Pancreas (tissue), 10 donors: ENCODE measurements at regions not wholly inside any gene's neighbourhood (a gene's known extent, or its start where the extent isn't known, plus 50 kb on each side); places are given as distances from the start of the nearest gene placed in this dataset.
"Not testable (repeated sequence)": the region's sequence is repeated elsewhere in the genome, so short reads cannot be mapped to it uniquely, and the experiment has no call there.

Source experiments
- ATAC-seq, 4 donors: fragments of 200-7000 bp; cut with Tn5 transposase; one replicate each; pipeline versions ENCODE4 v1.8.0 to v1.9.1; 2020; ENCODE audit warnings: mild to moderate bottlenecking in 4 of 4, moderate library complexity in 4 of 4
- DNase-seq, 6 donors: peaks; one replicate each; pipeline ENCODE4 v3.0.0-alpha.2; 2020
- FAIRE-seq: peaks from 2 replicates; lab custom pipeline; 2012; peaks lifted over from hg19 to GRCh38; lab: Jason Lieb, UNC
- H3K27ac ChIP-seq, 4 donors: fragments of 200-600 bp; sonication (generic); 1 replicate in 3 of 4; 2 replicates in 1 of 4; pipeline versions ENCODE4 v1.5.0 to v1.8.0; 2020
- H3K27me3 ChIP-seq, 4 donors: fragments of 200-600 bp; one replicate each; pipeline ENCODE4 v1.8.0; 2021
- H3K36me3 ChIP-seq, 3 donors: fragments of 200-600 bp; sonication (generic) in 1 of 3; one replicate each; pipeline versions ENCODE4 v1.5.0 to v1.8.0; 2020 to 2021
- H3K4me1 ChIP-seq, 3 donors: fragments of 200-600 bp; one replicate each; pipeline ENCODE4 v1.8.0; 2021
- H3K4me3 ChIP-seq, 4 donors: fragments of 200-600 bp; sonication (generic) in 2 of 4; one replicate each; pipeline versions ENCODE4 v1.5.0 to v1.8.0; 2020 to 2021
- H3K9me3 ChIP-seq, 4 donors: fragments of 200-600 bp; one replicate each; pipeline ENCODE4 v1.8.0; 2021
- WGBS, 2 donors: extraction: QIAGEN DNeasy Blood & Tissue Kit; methylation state at CpG; one replicate each; pipeline ENCODE4 v1.1.7; 2013; 5-methylcytosine and 5-hydroxymethylcytosine counted together
- intact Hi-C, 3 donors: fragments of 100-400 bp; cut with DNase I; formaldehyde crosslinking; loops; one replicate each; pipeline versions ENCODE4 v1.11.1 to v1.14.2; 2022
- TF ChIP-seq, protein P1 (sequence below), 4 donors: fragments of 200-600 bp; sonication (generic) in 3 of 4; IDR thresholded peaks; one replicate each; pipeline versions ENCODE4 v1.5.0 to v1.8.0; 2021; ENCODE audit warnings: antibody characterized with exemption in 4 of 4
- donor health status: healthy with polysubstance abuse.
- donor health status: DM: no; HTN: no; CAD: no; lungs with moderate emphysema.
- donor health status: DM: no; HTN: no; CAD: no.
- donor health status: control.
- donor health status: control.
- donor health status: Bipolar disorder and iron deficiency.
- donor health status: DM: yes; HTN: yes; CAD: no.
- donor health status: DM: no; HTN: no; CAD: no.
- donor health status: DM: no; HTN: no; CAD: no.
- donor health status: DM: yes; HTN: yes; CAD: no.

DNA sequence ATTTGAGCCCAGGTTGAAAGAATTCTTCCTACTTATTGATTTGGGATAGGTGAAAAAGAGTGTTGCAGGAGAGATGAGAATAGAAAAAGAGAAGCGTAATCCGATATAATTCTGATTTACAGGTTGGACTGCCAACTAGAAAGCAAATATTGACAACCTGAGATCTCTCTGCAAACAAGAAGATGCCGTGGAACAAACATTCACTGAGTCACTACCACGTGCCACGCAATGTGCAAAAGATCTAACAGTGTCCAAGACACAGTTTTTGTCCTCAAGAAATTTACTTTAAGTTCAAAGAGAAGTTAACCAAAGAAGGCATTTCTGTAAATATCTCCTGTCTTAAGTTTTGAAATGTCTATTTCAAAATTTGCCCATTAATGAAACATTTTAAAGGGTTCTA is 578.0 kb upstream of the ARID1B start:
- H3K9me3 ChIP-seq, result no peaks in the 10 kb centered on the region
- no peaks in the 10 kb centered on the region for H3K4me1 ChIP-seq
- no peak for DNase-seq
- intact Hi-C loops, result no loop called here
- TF ChIP-seq, protein P1, sequence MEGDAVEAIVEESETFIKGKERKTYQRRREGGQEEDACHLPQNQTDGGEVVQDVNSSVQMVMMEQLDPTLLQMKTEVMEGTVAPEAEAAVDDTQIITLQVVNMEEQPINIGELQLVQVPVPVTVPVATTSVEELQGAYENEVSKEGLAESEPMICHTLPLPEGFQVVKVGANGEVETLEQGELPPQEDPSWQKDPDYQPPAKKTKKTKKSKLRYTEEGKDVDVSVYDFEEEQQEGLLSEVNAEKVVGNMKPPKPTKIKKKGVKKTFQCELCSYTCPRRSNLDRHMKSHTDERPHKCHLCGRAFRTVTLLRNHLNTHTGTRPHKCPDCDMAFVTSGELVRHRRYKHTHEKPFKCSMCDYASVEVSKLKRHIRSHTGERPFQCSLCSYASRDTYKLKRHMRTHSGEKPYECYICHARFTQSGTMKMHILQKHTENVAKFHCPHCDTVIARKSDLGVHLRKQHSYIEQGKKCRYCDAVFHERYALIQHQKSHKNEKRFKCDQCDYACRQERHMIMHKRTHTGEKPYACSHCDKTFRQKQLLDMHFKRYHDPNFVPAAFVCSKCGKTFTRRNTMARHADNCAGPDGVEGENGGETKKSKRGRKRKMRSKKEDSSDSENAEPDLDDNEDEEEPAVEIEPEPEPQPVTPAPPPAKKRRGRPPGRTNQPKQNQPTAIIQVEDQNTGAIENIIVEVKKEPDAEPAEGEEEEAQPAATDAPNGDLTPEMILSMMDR (IDR thresholded peaks at IDR 0.05), result no peak
- no peaks in the 10 kb centered on the region for H3K27me3 ChIP-seq
- no peaks in the 10 kb centered on the region for H3K36me3 ChIP-seq
- 53 to 71% methylated on average over 5 of the region's 5 CpGs for WGBS, 2 donors
- no peak for ATAC-seq
- H3K27ac ChIP-seq, result no peak overlapping the region
- H3K4me3 ChIP-seq, result no peak overlapping the region
- FAIRE-seq, result no peak

DNA sequence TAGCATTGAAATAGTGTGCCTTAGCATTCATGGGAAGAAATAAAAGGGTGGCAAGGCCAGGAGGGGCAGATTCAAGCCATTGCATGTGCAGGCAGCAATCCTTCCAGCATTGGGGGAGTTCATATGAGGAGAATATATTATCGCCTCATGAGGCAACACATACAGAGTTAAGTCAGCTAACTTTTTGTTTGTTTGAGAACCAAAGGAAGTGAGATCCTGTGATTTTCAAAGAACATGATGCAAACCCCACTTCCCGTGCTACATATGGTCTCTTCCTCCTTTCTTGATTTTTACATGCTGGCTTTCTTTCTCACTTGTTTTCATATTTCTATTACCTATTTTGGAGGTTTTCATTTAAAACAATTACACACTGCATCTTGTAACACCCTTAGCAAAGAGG is 579.7 kb upstream of the ARID1B start:
- WGBS, 2 donors, result 75 to 80% methylated on average over 2 of the region's 2 CpGs
- H3K27me3 ChIP-seq, result no peaks in the 10 kb centered on the region
- no peaks in the 10 kb centered on the region for H3K4me1 ChIP-seq
- TF ChIP-seq, protein P1 (IDR thresholded peaks at IDR 0.05), result no peak
- no peak for FAIRE-seq
- intact Hi-C loops, result no loop called here
- H3K36me3 ChIP-seq, result no peaks in the 10 kb centered on the region
- no peaks in the 10 kb centered on the region for H3K9me3 ChIP-seq
- no peak overlapping the region for H3K27ac ChIP-seq
- ATAC-seq, result peak in 2 of 4 donors; percentile 18 to 52
- H3K4me3 ChIP-seq, result no peak overlapping the region
- no peak for DNase-seq

DNA sequence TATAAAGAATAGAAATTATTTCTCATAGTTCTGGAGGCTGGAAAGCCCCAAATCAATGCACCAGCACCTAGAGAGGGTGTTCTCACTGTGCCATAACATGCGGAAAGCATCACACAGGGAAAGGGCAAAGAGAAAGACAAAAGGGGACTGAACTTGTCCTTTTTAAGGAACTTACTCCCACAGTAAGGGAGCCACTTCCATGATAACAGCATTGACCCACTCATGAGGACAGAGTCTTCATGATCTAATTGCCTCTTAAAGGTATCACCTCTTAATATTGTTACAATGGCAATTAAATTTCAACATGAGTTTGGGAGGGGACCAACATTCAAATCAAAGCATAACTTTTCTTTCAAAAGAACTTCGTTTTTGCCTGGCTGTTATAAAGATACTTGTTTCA is 582.2 kb upstream of the ARID1B start:
- Histone ChIP-seq H3K9me3 (no peaks in the 10 kb centered on the region), H3K4me1 (no peaks in the 10 kb centered on the region), H3K27me3 (no peaks in the 10 kb centered on the region), H3K36me3 (no peaks in the 10 kb centered on the region), H3K4me3 (no peak overlapping the region), H3K27ac (no peak overlapping the region)
- ATAC-seq (no peak), DNase-seq (no peak), FAIRE-seq (no peak)
- TF ChIP-seq, protein P1 (IDR thresholded peaks at IDR 0.05), result no peak
- intact Hi-C loops, result no loop called here
- 55 to 64% methylated on average over 2 of the region's 2 CpGs for WGBS, 2 donors

DNA sequence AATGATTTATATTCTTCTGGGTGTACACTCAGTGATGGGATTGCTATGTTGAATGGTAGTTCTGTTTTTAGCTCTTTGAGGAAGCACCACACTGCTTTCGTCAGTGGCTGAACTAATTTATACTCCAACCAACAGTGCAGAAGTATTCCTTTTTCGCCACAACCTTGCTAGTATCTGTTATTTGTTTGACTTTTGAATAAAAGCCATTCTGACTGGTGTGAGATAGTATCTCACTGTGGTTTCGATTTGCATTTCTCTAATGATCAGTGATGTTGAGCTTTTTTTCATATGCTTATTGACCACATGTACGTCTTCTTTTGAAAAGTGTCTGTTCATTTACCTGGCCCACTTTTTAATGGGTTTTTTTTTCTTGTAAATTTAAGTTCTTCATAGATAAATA is 583.8 kb upstream of the ARID1B start:
- no peak for ATAC-seq
- TF ChIP-seq, protein P1 (IDR thresholded peaks at IDR 0.05), result no peak
- H3K27ac ChIP-seq, result no peak overlapping the region
- intact Hi-C loops, result no loop called here
- no peaks in the 10 kb centered on the region for H3K36me3 ChIP-seq
- H3K4me3 ChIP-seq, result no peak overlapping the region
- H3K27me3 ChIP-seq, result no peaks in the 10 kb centered on the region
- WGBS, 2 donors, result 71 to 88% methylated on average over 4 of the region's 4 CpGs
- H3K9me3 ChIP-seq, result no peaks in the 10 kb centered on the region
- no peak for FAIRE-seq
- H3K4me1 ChIP-seq, result no peaks in the 10 kb centered on the region
- DNase-seq, result no peak

DNA sequence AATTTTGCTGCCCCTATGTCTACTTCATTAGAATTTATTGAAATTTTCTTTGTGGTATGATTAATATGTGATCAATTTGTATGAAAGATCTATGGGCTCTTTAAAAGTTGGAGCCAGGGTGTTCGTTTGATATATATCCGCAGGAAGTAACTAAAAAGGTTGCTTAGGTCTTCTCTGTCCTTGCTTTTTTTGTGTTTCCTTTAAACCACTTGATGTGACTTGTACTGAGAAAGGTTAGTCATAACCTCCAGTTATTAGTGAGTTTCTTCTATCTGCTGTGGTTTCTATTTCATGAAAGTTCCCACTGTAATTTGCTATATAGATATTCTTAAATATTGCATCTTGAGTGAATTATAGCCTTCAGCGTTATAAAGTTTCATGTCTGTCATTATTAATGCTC is 585.3 kb upstream of the ARID1B start:
- H3K4me3 ChIP-seq, result no peak overlapping the region
- DNase-seq (no peak), ATAC-seq (no peak), FAIRE-seq (no peak)
- TF ChIP-seq, protein P1 (IDR thresholded peaks at IDR 0.05), result no peak
- WGBS, 2 donors, result 54 to 63% methylated on average over 3 of the region's 3 CpGs
- H3K9me3 ChIP-seq, result no peaks in the 10 kb centered on the region
- intact Hi-C loops, result no loop called here
- H3K36me3 ChIP-seq, result no peaks in the 10 kb centered on the region
- H3K27me3 ChIP-seq, result no peaks in the 10 kb centered on the region
- no peak overlapping the region for H3K27ac ChIP-seq
- no peaks in the 10 kb centered on the region for H3K4me1 ChIP-seq

DNA sequence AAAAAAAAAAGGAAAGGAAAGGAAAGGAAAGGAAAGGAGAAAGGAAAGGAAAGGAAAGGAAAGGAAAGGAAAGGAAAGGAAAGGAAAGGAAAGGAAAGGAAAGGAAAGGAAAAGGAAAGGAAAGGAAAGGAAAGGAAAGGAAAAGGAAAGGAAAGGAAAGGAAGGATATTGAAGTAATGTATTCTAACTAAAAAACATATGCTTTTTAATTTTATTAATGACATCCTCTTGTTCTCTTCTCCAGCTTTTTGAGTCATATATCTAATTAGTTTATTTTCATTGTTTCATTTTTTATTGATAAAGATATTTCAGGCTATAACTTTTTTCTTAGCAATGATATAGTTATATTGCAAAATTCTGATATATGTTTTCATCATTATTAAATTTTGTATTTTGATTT is 585.8 kb upstream of the ARID1B start:
- H3K4me1 ChIP-seq, H3K4me3 ChIP-seq, H3K36me3 ChIP-seq, H3K27me3 ChIP-seq, DNase-seq, H3K9me3 ChIP-seq, intact Hi-C loops, H3K27ac ChIP-seq, ATAC-seq: not testable (repeated sequence)
- FAIRE-seq, result peak; percentile 17
